ENCODE measurements at regions not wholly inside any gene's neighbourhood (a gene's known extent, or its start where the extent isn't known, plus 50 kb on each side); places are given as distances from the start of the nearest gene placed in this dataset.

GRCh38 chr5:24735284-24735683 is 90.5 kb upstream of the CDH10 start:
- no peaks in the 10 kb centered on the region for H3K27me3 ChIP-seq (ENCODE audit: low read length)
- intact Hi-C loops (cut with micrococcal nuclease), result no loop called here
- no peaks in the 10 kb centered on the region for H3K9me2 ChIP-seq (replicated peaks; ENCODE audit: low read length)
- no peak overlapping the region for H3K4me3 ChIP-seq (ENCODE audit: low read length)
- ChIA-PET CTCF (no interaction called here), POLR2A (ENCODE audit: unreplicated experiment) (no interaction called here)
- no peaks in the 10 kb centered on the region for H4K20me1 ChIP-seq (ENCODE audit: low read length)
- ATAC-seq, result no peak
- H3K4me2 ChIP-seq (ENCODE audit: low read length), result no peak overlapping the region
- H2AFZ ChIP-seq (ENCODE audit: low read length), result no peak overlapping the region
- no peaks in the 10 kb centered on the region for H3K4me1 ChIP-seq (ENCODE audit: insufficient read depth, low read length)
- no peak for TF ChIP-seq EZH2phosphoT487 (IDR thresholded peaks at IDR 0.05; ENCODE audit: borderline replicate concordance, low read length)
- no peak for TF ChIP-seq CTCF (conservative IDR thresholded peaks at IDR 0.05; ENCODE audit: low read depth, low read length)
- TF ChIP-seq EZH2 (IDR thresholded peaks at IDR 0.05; ENCODE audit: low read length, unreplicated experiment), result no peak
- BruUV-seq (replicated peaks), result no TSS peak
- no peak overlapping the region for H3K27ac ChIP-seq (ENCODE audit: low read length)
- no peak overlapping the region for H3K9ac ChIP-seq (ENCODE audit: low read length)
- no peaks in the 10 kb centered on the region for H3K79me2 ChIP-seq (ENCODE audit: low read length)
- H3F3A ChIP-seq (ENCODE audit: low read length, unreplicated experiment), result no peaks in the 10 kb centered on the region
- DNase-seq, result no peak
- H3K36me3 ChIP-seq (ENCODE audit: low read depth, low read length), result no peaks in the 10 kb centered on the region
- H3K9me3 ChIP-seq (ENCODE audit: low read length), result no peaks in the 10 kb centered on the region

GRCh38 chr5:24732184-24732583 is 87.4 kb upstream of the CDH10 start:
- Histone ChIP-seq H3K36me3 (ENCODE audit: low read depth, low read length) (no peaks in the 10 kb centered on the region), H3K79me2 (ENCODE audit: low read length) (no peaks in the 10 kb centered on the region), H3K4me1 (ENCODE audit: insufficient read depth, low read length) (no peaks in the 10 kb centered on the region), H3K9me2 (replicated peaks; ENCODE audit: low read length) (no peaks in the 10 kb centered on the region), H3F3A (ENCODE audit: low read length, unreplicated experiment) (no peaks in the 10 kb centered on the region), H3K9ac (ENCODE audit: low read length) (no peak overlapping the region), H3K9me3 (ENCODE audit: low read length) (no peaks in the 10 kb centered on the region), H3K27ac (ENCODE audit: low read length) (no peak overlapping the region), H4K20me1 (ENCODE audit: low read length) (no peaks in the 10 kb centered on the region), H3K4me3 (ENCODE audit: low read length) (no peak overlapping the region), H3K27me3 (ENCODE audit: low read length) (no peaks in the 10 kb centered on the region), H2AFZ (ENCODE audit: low read length) (0 out of 2 replicates have a peak overlapping the region, but pooled peaks have one; percentile 29), H3K4me2 (ENCODE audit: low read length) (no peak overlapping the region)
- ATAC-seq (no peak), DNase-seq (no peak)
- CTCF ChIA-PET, result no interaction called here
- BruUV-seq (replicated peaks), result no TSS peak
- TF ChIP-seq CTCF (conservative IDR thresholded peaks at IDR 0.05; ENCODE audit: low read depth, low read length), result no peak
- TF ChIP-seq EZH2 (IDR thresholded peaks at IDR 0.05; ENCODE audit: low read length, unreplicated experiment), result no peak
- POLR2A ChIA-PET (ENCODE audit: unreplicated experiment), result interaction anchor here (0.7 kb wide), 1 partner anchor 1429 kb away, joined by 4 read pairs; no protein-coding TSS in a partner anchor
- intact Hi-C loops (cut with micrococcal nuclease), result no loop called here

GRCh38 chr5:24720743-24721142 is 76.0 kb upstream of the CDH10 start:
- no peak overlapping the region for H3K4me2 ChIP-seq (ENCODE audit: low read length)
- intact Hi-C loops (cut with micrococcal nuclease), result no loop called here
- H3K9me2 ChIP-seq (replicated peaks; ENCODE audit: low read length), result no peaks in the 10 kb centered on the region
- no peaks in the 10 kb centered on the region for H3F3A ChIP-seq (ENCODE audit: low read length, unreplicated experiment)
- H3K27ac ChIP-seq (ENCODE audit: low read length), result no peak overlapping the region
- no peaks in the 10 kb centered on the region for H3K27me3 ChIP-seq (ENCODE audit: low read length)
- no TSS peak for BruUV-seq (replicated peaks)
- H3K4me3 ChIP-seq (ENCODE audit: low read length), result no peak overlapping the region
- no peak overlapping the region for H3K9ac ChIP-seq (ENCODE audit: low read length)
- no peak overlapping the region for H2AFZ ChIP-seq (ENCODE audit: low read length)
- ChIA-PET CTCF (no interaction called here), POLR2A (ENCODE audit: unreplicated experiment) (no interaction called here)
- TF ChIP-seq EZH2 (IDR thresholded peaks at IDR 0.05; ENCODE audit: low read length, unreplicated experiment) (no peak), EZH2phosphoT487 (IDR thresholded peaks at IDR 0.05; ENCODE audit: borderline replicate concordance, low read length) (no peak), CTCF (conservative IDR thresholded peaks at IDR 0.05; ENCODE audit: low read depth, low read length) (no peak)
- DNase-seq (no peak), ATAC-seq (no peak)
- H3K4me1 ChIP-seq (ENCODE audit: insufficient read depth, low read length), result no peaks in the 10 kb centered on the region
- no peaks in the 10 kb centered on the region for H3K79me2 ChIP-seq (ENCODE audit: low read length)
- no peaks in the 10 kb centered on the region for H4K20me1 ChIP-seq (ENCODE audit: low read length)
- H3K36me3 ChIP-seq (ENCODE audit: low read depth, low read length), result no peaks in the 10 kb centered on the region
- no peaks in the 10 kb centered on the region for H3K9me3 ChIP-seq (ENCODE audit: low read length)
